NCI-H446 (cell line): ENCODE measurements at regions not wholly inside any gene's neighbourhood (a gene's known extent, or its start where the extent isn't known, plus 50 kb on each side); places are given as distances from the start of the nearest gene placed in this dataset.
"Not testable (repeated sequence)": the region's sequence is repeated elsewhere in the genome, so short reads cannot be mapped to it uniquely, and the experiment has no call there.

Source experiments
- DNase-seq, 2 experiments: peaks; one replicate each; lab custom pipeline; 2025; lab: John Stamatoyannopoulos, UW

DNA sequence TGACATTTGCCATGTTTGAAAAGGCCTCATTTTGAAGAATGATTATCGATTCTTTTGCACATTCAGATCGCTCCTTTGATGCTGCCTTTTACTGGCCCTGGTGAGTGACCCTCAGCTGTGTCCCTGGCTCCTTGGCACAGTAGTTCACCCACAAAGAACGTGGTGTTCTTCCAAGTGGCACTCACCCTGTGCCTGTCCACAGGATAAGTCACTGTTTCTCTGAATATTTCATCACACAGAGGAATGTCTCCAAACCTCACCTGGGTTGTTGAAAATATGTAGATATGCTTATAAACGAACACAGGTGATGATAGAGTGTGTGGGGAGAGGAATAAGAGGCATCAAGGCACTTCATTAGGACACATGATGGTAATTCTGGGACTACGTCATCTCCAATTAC, 810.7 kb downstream of the CCSER2 start:
- no peak for DNase-seq

DNA sequence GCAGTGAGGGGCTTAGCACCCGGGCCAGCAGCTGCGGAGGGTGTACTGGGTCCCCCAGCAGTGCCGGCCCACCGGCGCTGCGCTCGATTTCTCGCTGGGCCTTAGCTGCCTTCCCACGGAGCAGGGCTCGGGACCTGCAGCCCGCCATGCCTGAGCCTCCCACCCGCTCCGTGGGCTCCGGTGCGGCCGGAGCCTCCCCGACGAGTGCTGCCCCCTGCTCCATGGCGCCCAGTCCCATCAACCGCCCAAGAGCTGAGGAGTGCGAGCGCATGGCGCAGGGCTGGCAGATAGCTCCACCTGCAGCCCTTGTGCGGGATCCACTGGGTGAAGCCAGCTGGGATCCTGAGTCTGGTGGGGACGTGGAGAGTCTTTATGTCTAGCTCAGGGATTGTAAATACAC, 813.1 kb downstream of the CCSER2 start:
- DNase-seq = not testable (repeated sequence)

DNA sequence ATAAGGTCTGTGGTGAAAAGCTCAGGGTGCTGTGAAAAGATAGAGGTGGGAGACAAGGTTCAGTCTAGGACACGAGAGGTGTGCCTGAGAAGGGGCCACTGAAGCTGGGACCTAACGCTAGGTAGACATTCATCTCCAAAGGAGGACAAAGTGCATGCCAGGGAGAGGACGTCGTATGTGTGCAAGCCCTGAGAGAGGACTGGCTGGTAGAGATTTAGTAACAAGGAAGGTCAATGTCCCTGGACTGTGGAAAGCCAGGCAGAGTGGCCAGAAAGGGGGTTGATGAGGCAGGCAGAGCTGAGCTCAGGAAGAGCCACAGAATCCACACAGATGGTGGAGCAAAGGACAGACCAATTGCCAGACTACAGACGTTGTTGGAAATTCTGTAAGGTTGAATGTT, 817.6 kb downstream of the CCSER2 start:
- DNase-seq = no peak

DNA sequence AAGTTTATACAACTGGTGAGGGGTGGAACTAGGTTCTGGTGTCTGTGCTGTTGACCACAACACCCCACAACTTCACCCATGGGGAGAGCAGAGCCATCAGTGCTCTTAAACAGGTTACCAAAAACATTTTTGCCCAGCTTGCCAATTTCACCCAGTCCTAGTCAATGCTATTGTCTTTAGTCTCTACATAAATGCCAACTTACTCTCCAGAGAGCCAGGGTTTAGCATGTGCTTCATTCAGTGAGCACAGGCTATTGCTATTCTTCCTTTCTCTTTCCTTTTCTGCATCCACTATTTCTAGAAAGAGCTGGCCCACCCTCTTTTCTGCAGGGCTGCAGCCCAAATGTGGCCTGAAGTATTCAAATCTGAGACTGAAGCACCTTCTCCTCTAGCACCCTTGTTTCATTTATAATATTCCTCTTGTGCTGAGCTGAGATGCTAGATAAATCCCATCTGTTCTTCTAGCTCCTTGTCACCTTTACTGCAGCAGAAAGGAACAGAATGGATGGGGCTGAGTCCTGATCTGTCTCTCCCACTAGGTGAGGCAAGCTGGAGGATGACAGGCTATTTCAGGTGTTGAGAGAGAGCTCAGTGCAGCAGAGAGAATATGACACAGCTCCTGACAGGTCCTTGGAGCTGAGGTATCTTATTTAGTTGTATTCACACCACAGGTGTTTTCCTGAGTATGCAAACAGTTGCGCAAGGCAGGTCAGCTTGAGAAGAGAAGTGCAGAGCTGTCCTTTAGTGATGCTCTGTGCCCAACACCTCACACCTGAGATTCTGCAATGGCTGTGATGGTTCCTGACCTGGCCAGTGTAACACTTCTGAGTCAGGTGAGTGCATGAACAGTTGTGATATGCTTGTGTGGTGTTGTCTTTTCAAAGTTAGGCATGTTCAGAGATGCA, 819.2 kb downstream of the CCSER2 start:
- DNase-seq = no peak

DNA sequence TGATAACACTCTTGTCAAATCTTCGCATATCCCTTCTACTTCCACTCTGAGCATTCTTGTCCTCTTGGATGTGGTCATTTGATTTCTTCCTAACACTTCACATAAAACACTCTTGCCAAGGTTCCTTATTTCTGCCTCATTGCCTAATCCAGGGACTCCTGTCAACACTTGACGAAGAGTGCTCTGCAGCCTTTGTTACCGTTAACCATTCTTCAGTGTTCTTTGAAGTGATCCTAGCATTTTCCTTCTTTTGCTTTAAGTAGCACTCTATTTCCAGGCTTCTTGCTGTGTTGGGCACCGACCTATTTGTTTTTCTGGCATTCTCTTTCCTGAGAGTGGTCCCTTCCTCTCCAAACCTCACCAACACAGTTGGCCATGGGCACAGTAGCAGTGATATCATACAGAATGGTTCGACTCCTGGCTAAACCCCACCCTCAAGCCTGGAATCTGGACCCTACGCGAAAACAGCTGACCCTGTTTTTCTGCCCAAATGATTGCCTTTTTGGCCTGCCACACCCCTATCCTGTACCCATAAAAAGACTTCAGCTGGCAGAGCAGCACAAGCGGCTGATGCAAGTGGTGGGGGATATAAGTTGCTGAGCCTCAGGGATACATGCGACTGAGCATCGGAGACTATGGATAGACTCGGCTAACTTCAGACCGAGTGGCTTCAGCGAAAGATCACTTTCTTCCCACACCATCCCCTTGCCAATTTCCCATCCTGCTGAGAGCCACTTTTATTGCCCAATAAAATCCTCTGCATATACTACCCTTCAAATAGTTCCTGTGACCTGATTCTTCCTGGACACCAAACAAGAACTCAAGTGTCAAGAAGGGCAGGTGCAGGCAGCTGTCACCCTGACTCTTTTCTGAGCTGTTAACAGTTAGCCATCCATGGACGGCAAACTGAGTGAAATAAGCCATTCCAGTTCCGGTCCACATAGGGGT, 820.6 kb downstream of the CCSER2 start:
- DNase-seq = no peak

DNA sequence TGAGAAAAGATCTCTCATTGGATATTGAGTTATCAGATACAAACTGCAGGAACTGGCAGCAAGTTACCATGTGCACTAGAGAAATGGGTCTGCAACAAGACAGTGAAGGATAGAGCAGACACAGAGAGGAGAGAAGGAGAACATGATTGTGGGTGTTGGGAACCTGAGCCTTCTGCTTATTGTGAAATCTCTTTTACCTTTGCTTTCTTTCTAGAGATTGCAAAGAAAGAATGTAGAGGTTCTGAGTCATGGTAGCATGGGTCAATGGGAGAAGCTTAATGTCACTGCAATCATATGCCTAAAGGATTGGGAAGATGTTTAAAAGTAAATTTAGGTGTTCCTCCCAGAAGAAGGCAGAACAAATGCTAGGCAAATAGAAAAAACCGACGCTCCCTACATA, 821.4 kb downstream of the CCSER2 start:
- no peak for DNase-seq

DNA sequence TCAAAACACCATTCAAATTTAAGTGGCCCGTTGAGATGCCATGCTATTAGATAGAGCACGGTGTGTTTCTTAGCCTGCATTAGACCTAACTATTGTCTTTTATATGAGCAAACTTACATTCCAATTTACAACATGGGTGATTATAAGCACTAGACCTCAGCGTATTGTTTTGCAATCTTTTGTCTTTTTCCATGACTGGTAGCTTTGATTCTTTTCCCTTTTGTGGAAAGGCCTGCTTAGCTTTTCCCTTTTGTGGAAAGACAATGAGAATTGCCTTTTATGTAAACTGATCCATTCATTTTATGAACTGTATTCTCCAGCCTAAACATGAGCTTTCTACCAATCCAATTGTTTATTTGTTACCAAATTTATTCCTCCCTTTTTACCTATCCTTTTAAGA, 823.1 kb downstream of the CCSER2 start:
- DNase-seq = no peak

DNA sequence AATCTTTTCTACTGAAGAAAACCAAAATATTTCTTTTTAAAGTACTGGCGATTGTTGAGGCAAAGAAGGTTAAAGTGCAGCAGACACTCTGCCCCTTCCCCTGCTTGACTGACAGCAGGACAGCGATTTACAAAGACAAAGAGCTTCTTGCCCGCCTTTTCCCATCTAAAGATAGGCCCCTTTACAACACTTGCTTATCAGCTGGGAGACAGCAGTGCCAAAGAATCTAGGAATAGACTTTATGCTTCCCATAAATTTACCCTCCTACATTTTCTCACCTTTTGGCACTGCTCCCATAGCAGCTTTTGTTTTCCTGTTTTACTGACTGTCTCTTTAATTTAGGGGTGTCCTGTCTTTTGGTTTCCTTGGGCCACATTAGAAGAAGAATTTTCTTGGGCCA, 824.1 kb downstream of the CCSER2 start:
- DNase-seq = no peak

DNA sequence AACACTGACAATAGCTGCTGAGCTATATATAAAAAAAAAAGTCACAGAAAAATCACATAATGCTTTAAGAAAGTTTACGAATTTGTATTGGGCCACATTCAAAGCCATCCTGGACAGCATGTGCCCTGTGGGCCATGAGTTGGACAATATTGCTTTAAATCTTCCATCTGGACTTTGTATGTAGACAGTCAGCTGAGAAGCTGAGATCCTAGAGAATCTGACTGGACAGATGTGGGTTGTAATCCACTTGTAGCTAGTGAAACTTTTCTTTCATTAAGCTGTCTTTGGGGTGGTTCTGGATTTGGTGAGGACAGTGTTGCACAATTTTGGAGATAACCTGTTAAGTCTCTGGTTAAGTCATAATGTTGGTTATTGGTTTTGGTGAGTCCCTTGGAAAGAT, 824.5 kb downstream of the CCSER2 start:
- no peak for DNase-seq

DNA sequence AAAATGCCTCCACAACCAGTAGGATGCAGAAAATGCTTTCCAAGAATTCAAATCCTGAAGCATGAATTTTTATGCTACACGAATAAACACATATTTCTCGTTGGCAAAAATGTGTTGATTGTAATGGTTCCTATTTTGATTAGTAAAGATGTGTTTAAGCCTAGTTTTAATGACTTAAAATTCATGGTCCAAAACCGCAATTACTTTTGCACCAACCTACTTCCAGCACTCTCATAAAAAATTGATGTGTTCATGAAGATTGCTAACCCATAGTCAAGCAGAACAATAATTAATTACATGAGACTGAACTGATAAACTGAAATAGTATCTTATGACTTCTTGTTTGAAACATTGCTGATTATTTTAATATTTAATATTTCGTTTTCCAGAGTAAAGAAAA, 828.8 kb downstream of the CCSER2 start:
- DNase-seq = no peak

DNA sequence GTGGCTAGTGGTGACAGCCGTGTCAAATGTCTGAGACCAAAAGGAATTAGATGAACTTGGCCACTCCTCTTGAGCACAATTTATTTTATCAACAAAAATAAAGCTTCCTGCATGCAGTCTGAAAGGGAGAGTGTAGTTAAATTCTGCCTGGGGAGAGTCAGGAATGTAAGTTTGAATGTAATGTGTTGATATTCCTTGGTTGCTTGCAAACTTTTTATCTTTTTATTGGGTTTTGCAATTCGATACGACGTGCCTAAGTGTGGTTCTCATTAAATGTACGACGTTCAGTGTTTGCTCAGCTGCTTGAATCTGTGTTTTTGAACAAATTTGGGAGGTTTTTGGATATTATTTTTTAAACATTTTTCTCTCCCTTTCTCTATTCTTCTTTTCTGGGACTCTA, 839.9 kb downstream of the CCSER2 start:
- no peak for DNase-seq

DNA sequence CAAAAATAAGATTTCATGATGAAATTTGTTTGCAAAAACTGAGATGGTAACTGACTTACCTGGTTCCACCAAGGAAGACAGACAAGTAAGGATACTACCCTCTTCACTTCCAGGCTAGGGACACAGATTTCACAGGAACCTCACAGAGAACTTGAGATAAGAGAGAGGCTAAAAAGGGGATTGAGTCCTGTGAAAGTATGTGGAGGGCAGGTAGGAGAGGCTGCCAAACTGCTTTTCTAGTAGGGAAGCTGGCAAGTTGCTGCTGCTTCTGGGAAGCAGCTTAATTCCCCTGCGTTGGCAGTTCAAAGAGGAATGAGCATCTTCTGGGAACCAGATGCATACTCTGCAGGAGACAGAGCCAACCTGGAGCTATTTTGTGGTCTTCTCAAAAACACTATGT, 841.6 kb downstream of the CCSER2 start:
- DNase-seq = no peak

DNA sequence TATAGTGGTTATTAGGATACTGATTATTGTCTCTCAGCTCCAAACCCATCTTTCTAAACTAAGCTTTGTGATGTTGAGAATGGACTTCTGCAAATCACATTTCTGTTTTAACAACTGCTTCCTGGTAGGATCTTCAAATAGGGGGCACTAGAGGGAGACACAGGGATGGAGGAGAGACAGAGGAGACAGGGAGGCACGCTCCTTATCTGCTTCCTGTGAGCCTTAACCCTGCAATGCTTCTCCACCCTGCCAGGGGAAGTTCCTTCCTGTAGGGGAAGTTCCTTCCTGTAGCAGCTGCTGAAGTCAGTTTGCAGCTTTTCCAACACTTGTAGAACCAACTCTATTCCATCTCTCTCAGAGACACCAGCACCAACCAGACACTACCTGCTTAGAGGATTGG, 847.2 kb downstream of the CCSER2 start:
- no peak for DNase-seq

DNA sequence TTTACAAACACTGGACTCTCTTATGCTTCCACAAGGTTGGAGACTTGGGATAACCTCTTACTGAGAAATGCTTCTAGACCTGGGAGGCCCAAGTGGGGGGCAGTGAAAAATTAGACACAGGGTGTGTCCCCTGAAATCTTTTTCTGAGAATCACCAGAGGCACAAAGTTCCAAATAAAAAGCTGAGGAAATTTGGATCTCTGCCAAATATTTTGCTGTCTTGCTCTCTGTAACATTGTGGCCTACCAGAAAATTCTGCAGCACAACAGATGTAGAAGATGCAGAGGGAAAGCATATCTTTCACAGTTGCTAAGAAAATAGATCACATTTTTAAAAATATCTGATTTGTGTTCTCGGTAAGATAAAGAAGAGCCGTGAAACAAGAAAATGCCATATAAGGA, 849.4 kb downstream of the CCSER2 start:
- no peak for DNase-seq

DNA sequence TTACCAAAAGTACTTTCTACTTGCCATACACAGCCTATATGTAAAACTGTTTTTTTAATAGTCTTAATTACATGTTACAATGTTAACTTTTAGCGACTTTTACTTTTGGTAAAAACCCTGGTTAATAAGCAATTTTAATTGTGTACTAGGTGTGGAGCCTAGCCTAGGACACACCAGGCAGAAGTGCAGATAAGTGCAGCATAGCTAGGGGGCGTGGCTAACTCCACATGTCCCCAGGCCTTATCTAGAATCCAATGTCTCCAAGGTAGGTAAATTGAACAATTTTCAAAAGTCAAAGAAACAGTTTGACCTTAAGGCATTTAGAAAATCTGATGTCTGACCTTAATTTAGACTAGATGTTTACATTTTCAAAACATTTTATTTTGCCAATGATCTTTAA, 858.7 kb downstream of the CCSER2 start:
- DNase-seq = no peak

DNA sequence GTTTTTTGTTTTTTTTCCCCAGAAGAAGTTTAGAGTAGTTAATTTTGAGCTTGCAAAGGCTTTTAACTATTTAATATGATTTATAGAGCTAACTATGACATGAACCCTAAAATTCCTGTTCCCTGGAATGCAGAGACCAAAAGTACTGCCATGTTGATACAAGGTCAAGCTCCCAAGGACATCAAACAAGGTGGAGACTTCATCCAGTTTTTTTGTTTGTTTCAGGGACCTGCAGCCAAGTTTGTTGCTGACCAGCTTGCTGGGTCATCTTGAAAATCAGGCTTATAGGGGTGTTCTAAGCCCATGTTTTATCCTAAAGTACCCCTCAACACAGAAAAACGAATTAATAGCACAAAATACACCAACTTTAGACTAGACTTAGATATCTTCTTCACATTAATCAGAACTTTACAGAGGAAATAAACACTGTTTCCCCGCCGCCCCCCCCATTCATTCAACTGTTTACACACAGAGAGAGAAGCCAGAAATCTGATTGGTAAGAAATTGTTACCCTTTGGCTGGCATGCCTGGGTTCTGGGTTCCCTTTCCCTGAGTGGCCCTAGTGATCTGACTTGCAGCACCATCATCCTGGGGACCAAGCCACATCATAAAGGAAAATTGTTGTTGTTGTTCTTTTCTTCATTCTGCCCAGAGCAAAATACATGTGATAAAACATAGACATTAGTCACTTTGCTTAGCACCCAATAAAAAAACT, 860.5 kb downstream of the CCSER2 start:
- DNase-seq = no peak

DNA sequence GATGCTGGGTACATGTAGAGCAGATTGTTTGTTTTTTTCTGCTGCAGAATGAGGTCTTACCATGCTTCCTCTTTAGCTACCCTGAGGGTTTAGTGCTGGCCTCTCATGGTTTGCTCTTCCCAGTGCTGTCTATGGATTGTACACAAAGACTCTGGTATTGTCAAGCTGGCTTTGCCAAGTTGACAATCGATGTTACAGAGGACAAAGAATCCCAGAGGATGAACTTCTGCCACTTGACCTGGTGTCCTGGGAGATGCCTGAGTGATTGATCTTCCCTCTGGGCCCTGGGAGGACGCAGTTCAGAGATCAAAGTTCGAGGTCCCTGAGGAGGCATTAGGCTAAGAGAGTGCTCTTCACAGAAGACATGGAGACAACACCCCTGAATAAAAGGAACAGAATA, 865.4 kb downstream of the CCSER2 start:
- no peak for DNase-seq

DNA sequence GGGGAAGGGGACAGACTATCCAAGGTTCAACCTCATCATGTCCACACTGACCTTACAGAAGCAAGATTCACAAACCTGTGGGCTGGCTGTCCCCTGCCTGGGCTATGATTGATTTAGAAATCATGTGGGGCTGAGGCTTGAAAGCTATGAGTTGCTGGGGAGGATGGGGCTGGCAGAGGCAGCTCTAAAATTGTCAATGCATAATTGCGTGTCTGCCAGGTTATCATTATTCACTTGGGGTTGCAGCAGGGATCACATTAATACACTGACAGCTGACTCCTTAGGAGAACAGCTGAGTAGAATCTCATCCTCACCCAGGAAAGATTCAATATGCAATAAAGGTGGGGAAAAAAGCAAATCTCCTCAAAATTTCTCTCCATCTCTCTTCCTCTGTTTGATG, 866.3 kb downstream of the CCSER2 start:
- DNase-seq = no peak

DNA sequence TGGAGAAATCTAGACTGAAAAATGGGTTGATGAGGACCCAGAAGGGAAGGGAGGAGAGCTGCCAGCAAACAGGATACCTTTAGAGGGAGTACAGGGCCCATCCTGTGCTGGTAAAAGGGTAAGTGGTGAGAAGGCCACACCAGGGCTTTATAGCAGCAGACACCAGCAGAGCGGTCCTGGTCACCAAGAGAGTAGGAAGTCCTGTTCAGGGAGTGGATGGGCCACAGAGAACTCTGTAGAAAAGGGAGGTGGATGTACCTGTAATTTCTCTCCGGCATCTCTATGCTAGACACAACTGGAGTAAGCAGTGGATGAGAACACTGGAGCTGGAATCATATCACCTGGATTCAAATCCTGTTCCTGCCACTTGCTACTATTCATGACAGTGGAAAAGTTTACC, 867.2 kb downstream of the CCSER2 start:
- DNase-seq = no peak

DNA sequence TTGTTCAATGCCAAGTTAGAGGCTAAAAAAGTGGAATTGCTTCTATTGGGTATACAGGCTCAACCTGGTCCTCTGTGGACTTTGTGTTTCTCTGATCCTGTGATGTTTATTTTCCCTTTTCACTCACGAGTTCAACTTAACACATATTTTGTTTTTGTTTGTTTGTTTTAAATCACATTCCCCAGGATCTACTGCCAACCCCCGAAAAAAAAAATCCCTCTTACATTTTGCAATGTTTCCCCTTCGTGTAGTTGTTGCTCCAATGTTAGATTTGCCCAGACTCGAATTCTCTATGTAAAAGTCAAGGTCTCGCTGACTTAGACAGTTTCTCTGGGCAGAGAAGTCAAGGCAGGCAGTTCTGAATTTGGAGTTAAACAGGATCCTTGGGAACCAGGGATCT, 876.4 kb downstream of the CCSER2 start:
- no peak for DNase-seq

DNA sequence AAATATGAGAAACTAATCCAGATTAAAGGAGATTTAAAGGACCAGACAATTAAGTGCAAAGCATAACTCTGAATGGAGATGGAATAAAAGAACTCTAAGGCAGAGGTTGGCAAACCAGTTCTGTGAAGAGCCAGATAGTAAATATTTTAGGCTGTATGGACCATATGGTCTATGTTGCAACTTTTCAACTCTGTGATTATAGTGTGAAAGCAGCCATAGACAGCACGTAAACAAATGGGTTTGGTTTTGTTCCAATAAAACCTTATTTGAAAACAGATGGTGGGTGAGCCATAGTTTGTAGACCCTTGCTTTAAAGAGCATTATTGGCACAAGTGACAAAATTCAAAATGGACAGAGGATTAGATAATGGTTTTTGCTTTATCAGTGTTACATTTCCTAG, 884.1 kb downstream of the CCSER2 start:
- DNase-seq = peak in 1 of 2 experiments; percentile 50

DNA sequence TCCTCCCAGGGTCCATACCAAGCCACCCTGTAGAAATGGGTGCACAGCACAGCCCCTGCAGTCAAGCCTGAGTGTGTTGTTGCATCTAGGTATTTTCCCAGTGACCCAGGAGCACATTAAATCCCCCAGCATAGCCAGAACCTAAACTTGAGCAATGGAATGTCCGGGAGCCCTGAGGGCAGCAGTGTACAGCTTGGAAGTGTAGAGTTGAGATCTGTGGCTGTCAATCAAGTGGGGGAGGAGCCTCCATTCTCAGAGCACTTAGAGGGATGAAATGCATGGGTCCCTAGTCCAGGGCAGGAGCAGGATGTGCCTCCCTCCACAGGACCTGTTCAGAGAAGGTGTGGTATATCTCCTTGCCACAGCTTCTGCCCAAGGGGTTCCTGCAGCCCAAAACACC, 885.1 kb downstream of the CCSER2 start:
- DNase-seq = no peak
